A673 (cell line): ENCODE measurements at regions not wholly inside any gene's neighbourhood (a gene's known extent, or its start where the extent isn't known, plus 50 kb on each side); places are given as distances from the start of the nearest gene placed in this dataset.

Experiments used
- BruUV-seq: library from RNA; stranded (reverse); fragments of 400-500 nt; replicated peaks from 2 replicates; lab custom pipeline; 2021; lab: Mats Ljungman, UMichigan
- CTCF ChIA-PET: fragments of 300-600 bp; sonication (Branson Sonifier 250); formaldehyde crosslinking; loops from one replicate; lab custom pipeline; 2022; ENCODE audit warnings: antibody characterized with exemption; lab: Charles Lee
- POLR2A ChIA-PET: fragments of 300-600 bp; sonication (Branson Sonifier 250); formaldehyde crosslinking; loops from one replicate; lab custom pipeline; 2022; ENCODE audit warnings: antibody characterized with exemption; ENCODE audit not compliant: low non-redundant PET; lab: Charles Lee
- DNase-seq: peaks from one replicate; pipeline ENCODE4 v3.0.0-alpha.2; 2015; ENCODE audit warnings: low spot score
- H3K27ac ChIP-seq: fragments of 200-600 bp; sonication (generic); 2 replicates; pipeline ENCODE4 v1.5.1; 2016; ENCODE audit warnings: mixed run types, low read depth, mild to moderate bottlenecking, mixed read lengths, antibody characterized with exemption, low read length; ENCODE audit not compliant: poor library complexity, severe bottlenecking
- H3K27me3 ChIP-seq: fragments of 200-600 bp; sonication (generic); replicated peaks from 2 replicates; pipeline ENCODE4 v1.6.1; 2017; ENCODE audit warnings: mixed run types, low read depth, mild to moderate bottlenecking, mixed read lengths, antibody characterized with exemption, low read length; ENCODE audit not compliant: insufficient read depth, poor library complexity
- H3K36me3 ChIP-seq: fragments of 200-600 bp; sonication (generic); 2 replicates; pipeline ENCODE4 v1.6.1; 2016; ENCODE audit warnings: mixed run types, mild to moderate bottlenecking, mixed read lengths, antibody characterized with exemption, low read length; ENCODE audit not compliant: insufficient read depth, poor library complexity, severe bottlenecking
- H3K4me1 ChIP-seq: fragments of 200-600 bp; sonication (generic); 2 replicates; pipeline ENCODE4 v1.6.1; 2017; ENCODE audit warnings: mixed run types, mild to moderate bottlenecking, mixed read lengths, antibody characterized with exemption, low read length; ENCODE audit not compliant: insufficient read depth, poor library complexity, severe bottlenecking
- H3K4me3 ChIP-seq: fragments of 200-600 bp; sonication (generic); 2 replicates; pipeline ENCODE4 v1.5.1; 2016; ENCODE audit warnings: low read depth, mixed run types, mild to moderate bottlenecking, mixed read lengths, low read length; ENCODE audit not compliant: poor library complexity, severe bottlenecking
- H3K9me3 ChIP-seq: fragments of 200-600 bp; sonication (generic); 2 replicates; pipeline ENCODE4 v1.6.1; 2016; ENCODE audit warnings: mixed run types, low read depth, mild to moderate bottlenecking, mixed read lengths, antibody characterized with exemption, low read length; ENCODE audit not compliant: poor library complexity, severe bottlenecking
- CTCF ChIP-seq: fragments of 300-800, 200-600 bp; sonication (generic); conservative IDR thresholded peaks from 2 replicates; pipeline ENCODE4 v1.5.1; 2017; ENCODE audit warnings: low read depth, mild to moderate bottlenecking, antibody characterized with exemption, low read length, moderate library complexity, mixed read lengths
- EZH2 ChIP-seq: fragments of 200-600 bp; sonication (generic); IDR thresholded peaks from 2 replicates; pipeline ENCODE4 v1.6.1; 2017; ENCODE audit warnings: borderline replicate concordance, low read depth, mild to moderate bottlenecking, mixed read lengths, antibody characterized with exemption, low read length; ENCODE audit not compliant: poor library complexity, severe bottlenecking
- intact Hi-C: fragments of 100-400 bp; cut with micrococcal nuclease; formaldehyde crosslinking; loops from one replicate; pipeline ENCODE4 v1.10.0; 2022; ENCODE audit not compliant: unreplicated experiment

- ChIA-PET POLR2A (no interaction called here), CTCF (no interaction called here)
- no peak for TF ChIP-seq EZH2
- no peak for TF ChIP-seq CTCF
- H3K36me3 ChIP-seq: no peaks in the 10 kb centered on the region
- no peaks in the 10 kb centered on the region for H3K4me1 ChIP-seq
- BruUV-seq: no TSS peak
- H3K4me3 ChIP-seq: no peak overlapping the region
- peaks cover 3% of the 10 kb centered on the region for H3K27me3 ChIP-seq
- no peak overlapping the region for H3K27ac ChIP-seq
- no peaks in the 10 kb centered on the region for H3K9me3 ChIP-seq
- intact Hi-C loops: no loop called here
- DNase-seq: no peak
These were observed 391.1 kb upstream of the GRAMD2B start for GRCh38 chr5:126031989-126032716.

GRCh38 chr5:126043688-126044087 lies 379.5 kb upstream of the GRAMD2B start:
- ChIA-PET POLR2A (no interaction called here), CTCF (no interaction called here)
- Histone ChIP-seq H3K4me3 (no peak overlapping the region), H3K36me3 (no peaks in the 10 kb centered on the region), H3K9me3 (no peaks in the 10 kb centered on the region), H3K4me1 (no peaks in the 10 kb centered on the region), H3K27me3 (no peaks in the 10 kb centered on the region), H3K27ac (no peak overlapping the region)
- no TSS peak for BruUV-seq
- no peak for DNase-seq
- intact Hi-C loops: no loop called here
- TF ChIP-seq EZH2 (no peak), CTCF (no peak)

- DNase-seq: no peak
- POLR2A ChIA-PET: interaction anchor here (0.7 kb wide), 1 partner anchor 10 kb away, joined by 13 read pairs; no protein-coding TSS in a partner anchor
- Histone ChIP-seq H3K4me3 (no peak overlapping the region), H3K9me3 (no peaks in the 10 kb centered on the region), H3K36me3 (no peaks in the 10 kb centered on the region), H3K4me1 (no peaks in the 10 kb centered on the region), H3K27me3 (no peaks in the 10 kb centered on the region), H3K27ac (no peak overlapping the region)
- intact Hi-C loops: no loop called here
- TF ChIP-seq CTCF: no peak
- TF ChIP-seq EZH2: no peak
- CTCF ChIA-PET: no interaction called here
- BruUV-seq: no TSS peak
These were observed 379.0 kb upstream of the GRAMD2B start for GRCh38 chr5:126044111-126044668.
